Testis (tissue), 2 donors: ENCODE measurements at regions not wholly inside any gene's neighbourhood (a gene's known extent, or its start where the extent isn't known, plus 50 kb on each side); places are given as distances from the start of the nearest gene placed in this dataset.

ENCODE experiments used
- CTCF ChIP-seq, 3 experiments: fragments of 450-650 bp in 2 of 3; fragments of 200-600 bp in 1 of 3; sonication (generic) in 1 of 3; IDR thresholded peaks; one replicate each; pipeline ENCODE4 v1.5.1; 2016 to 2019; ENCODE audit warnings: antibody characterized with exemption in 3 of 3, mild to moderate bottlenecking in 2 of 3, moderate library complexity in 1 of 3
- POLR2A ChIP-seq: fragments of 450-650 bp; IDR thresholded peaks from one replicate; pipeline ENCODE4 v1.6.1; 2017; ENCODE audit warnings: antibody characterized with exemption, mild to moderate bottlenecking, moderate library complexity

DNA sequence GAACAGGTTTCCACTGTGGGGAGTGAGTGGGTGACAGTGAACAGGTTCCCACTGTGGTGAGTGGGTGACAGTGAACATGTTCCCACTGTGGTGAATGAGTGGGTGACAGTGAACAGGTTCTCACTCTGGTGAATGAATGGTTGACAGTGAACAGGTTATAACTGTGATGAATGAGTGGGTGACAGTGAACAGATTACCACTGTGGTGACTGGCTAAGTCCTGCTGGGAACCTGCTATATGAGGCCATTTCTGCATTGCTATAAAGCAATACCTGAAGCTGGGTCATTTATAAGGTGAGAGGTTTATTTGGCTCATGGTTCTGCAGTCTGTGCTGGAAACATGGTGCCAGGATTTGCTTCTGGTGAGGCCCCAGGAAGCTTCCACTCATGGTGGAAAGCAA, 637.1 kb downstream of the UQCRFS1 start:
- TF ChIP-seq POLR2A (no peak), CTCF (IDR thresholded peaks at IDR 0.05) (no peak)
